HAP-1 (cell line): ENCODE measurements at regions not wholly inside any gene's neighbourhood (a gene's known extent, or its start where the extent isn't known, plus 50 kb on each side); places are given as distances from the start of the nearest gene placed in this dataset.

Experiments
- DNase-seq, 2 experiments: peaks; one replicate each; pipeline ENCODE4 v3.0.0-alpha.2; 2016 to 2020; ENCODE audit warnings: low spot score in 2 of 2
- H3K27me3 ChIP-seq: fragments of 250-450 bp; sonication (Bioruptor Pico); 2 replicates; pipeline ENCODE4 v1.5.1; 2020; ENCODE audit warnings: low read depth, mild to moderate bottlenecking, moderate library complexity
- H3K36me3 ChIP-seq: fragments of 250-450 bp; sonication (Bioruptor Pico); replicated peaks from 2 replicates; pipeline ENCODE4 v1.5.1; 2020; ENCODE audit warnings: mild to moderate bottlenecking
- H3K4me1 ChIP-seq: fragments of 250-450 bp; sonication (Bioruptor Pico); 2 replicates; pipeline ENCODE4 v1.5.1; 2020; ENCODE audit warnings: mild to moderate bottlenecking
- H3K4me3 ChIP-seq: fragments of 250-450 bp; sonication (Bioruptor Pico); 2 replicates; pipeline ENCODE4 v1.5.1; 2020; ENCODE audit warnings: mild to moderate bottlenecking, moderate library complexity
- H3K9me3 ChIP-seq: fragments of 250-450 bp; sonication (Bioruptor Pico); 2 replicates; pipeline ENCODE4 v1.5.1; 2020; ENCODE audit warnings: mild to moderate bottlenecking, moderate library complexity
- in situ Hi-C: fragments of 300-500 bp; cut with MboI; formaldehyde crosslinking; loops from 3 replicates; pipeline ENCODE4 v1.14.3; 2020; ENCODE audit warnings: low sequenced_read_pairs, inconsistent platforms, mixed read lengths

DNA sequence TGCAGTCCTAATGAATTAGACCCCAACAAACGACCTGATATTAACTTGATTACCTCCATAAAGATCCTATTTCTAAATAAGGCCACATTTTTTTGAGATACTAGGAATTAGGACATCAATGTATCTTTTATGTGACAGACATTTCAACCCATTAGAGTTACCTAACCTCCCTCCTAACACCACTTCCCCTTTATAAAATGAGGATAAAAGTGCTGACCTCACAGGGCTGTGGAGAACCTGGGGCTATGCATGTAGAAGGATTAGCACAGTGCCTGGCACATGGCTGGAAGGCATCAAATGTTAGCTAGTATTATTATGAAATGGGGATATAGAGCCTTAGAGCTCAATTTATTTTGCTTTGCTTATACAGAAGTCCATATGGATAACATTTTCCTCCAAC lies 53.5 kb upstream of the LRRN1 start:
- Histone ChIP-seq H3K9me3 (no peaks in the 10 kb centered on the region), H3K27me3 (no peaks in the 10 kb centered on the region), H3K4me1 (no peaks in the 10 kb centered on the region), H3K4me3 (no peak overlapping the region), H3K36me3 (no peaks in the 10 kb centered on the region)
- in situ Hi-C loops, result no loop called here
- DNase-seq, result no peak

DNA sequence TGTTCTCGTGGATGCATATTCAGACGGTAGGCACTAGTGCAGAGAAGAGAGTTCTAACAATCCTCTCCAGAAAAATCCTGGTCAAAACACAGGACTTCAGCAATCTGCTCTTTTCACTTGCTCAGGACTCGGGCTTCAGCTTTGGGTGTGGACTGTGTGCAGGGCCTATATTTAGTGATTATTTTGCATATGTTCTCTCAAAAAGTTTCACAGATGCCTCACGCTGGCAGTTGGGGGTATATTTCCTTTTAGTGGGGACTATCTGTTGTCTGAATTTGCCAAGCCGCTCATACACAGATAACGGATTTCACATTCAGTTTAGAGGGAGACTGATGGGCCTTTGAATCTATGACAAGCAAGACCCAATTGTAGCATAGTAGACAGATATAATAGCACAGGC lies 54.4 kb upstream of the LRRN1 start:
- no peak overlapping the region for H3K4me3 ChIP-seq
- no peaks in the 10 kb centered on the region for H3K4me1 ChIP-seq
- DNase-seq, result no peak

DNA sequence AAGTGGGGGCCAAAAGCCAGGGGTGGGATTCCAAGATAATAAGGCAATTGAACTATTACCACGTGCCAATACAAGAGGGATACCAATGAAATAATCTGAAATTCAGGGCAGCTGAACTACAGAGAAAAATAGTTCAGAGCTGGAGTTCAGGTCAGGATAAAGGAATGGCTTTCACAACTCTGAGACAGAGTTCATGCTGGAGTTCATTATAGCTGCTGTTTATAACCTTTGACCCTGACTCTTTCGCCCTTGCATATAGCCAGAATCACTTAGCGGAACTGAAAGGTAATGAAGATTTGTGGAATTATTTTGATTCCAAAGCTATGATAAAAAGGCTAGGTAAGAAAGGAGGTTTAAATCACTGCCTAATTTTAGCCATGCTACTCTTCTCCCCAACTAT lies 55.5 kb upstream of the LRRN1 start:
- Histone ChIP-seq H3K9me3 (no peaks in the 10 kb centered on the region), H3K36me3 (no peaks in the 10 kb centered on the region), H3K27me3 (no peaks in the 10 kb centered on the region), H3K4me1 (no peaks in the 10 kb centered on the region), H3K4me3 (no peak overlapping the region)
- in situ Hi-C loops, result no loop called here
- DNase-seq, result no peak

More for the DNA sequence above, 54.4 kb upstream of the LRRN1 start:
- in situ Hi-C loops, result no loop called here
- Histone ChIP-seq H3K36me3 (no peaks in the 10 kb centered on the region), H3K9me3 (no peaks in the 10 kb centered on the region), H3K27me3 (no peaks in the 10 kb centered on the region)

DNA sequence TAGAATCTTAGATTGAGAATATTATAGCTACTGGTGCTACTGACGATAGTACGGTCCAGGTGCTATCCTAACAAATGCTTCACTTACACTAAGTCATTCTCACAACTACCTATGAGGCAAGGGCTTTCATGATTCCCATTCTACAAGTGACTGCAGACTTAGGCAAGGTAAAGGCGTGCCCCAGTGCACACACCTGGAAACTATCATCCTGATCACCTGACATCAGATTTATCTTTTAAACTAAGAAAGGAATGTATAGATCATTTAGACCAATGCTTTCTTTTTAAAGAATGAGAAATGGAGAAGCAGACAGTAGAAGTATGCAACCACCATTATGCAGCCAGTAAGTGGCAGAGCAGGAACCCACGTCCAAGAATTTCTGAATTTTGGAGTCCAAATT lies 59.2 kb upstream of the LRRN1 start:
- H3K4me3 ChIP-seq, result no peak overlapping the region
- no peaks in the 10 kb centered on the region for H3K4me1 ChIP-seq
- no peaks in the 10 kb centered on the region for H3K9me3 ChIP-seq
- no peaks in the 10 kb centered on the region for H3K36me3 ChIP-seq
- DNase-seq, result no peak
- in situ Hi-C loops, result no loop called here
- no peaks in the 10 kb centered on the region for H3K27me3 ChIP-seq

DNA sequence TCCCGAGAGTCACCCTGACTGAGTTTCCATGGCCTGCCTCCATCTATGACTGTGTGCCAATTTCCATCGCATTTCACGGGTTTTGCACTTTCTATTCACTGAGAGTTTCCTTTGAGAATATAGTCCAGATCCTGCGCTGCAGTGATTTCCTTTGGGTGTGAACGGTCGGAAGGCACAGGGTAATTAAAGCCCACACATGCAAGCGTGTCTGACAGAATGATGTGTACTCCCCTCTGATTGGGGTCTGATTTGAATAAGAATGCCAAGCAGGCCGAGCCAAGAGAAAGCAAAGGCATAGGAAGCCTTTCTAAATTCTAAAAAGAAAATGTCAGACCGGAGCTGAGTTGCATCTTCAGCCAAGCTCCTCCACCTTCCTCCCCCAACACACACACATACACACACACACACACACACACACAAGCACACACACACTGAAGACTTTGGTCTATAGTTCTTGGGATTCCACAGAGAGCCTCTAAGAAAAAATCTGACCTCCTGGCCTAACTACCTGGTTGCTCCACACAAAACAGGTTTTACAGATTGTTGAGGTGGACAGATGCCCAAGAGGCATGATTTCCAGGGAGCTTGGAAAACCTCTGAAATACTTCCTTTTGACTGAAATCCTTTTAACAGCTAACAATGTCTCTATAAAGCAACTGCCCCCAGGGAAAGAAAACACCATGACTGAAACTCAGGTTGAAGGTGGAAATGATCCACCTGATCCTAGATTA lies 59.7 kb upstream of the LRRN1 start:
- Histone ChIP-seq H3K36me3 (no peaks in the 10 kb centered on the region), H3K9me3 (no peaks in the 10 kb centered on the region), H3K4me3 (no peak overlapping the region), H3K4me1 (no peaks in the 10 kb centered on the region), H3K27me3 (no peaks in the 10 kb centered on the region)
- in situ Hi-C loops, result no loop called here
- DNase-seq, result no peak

DNA sequence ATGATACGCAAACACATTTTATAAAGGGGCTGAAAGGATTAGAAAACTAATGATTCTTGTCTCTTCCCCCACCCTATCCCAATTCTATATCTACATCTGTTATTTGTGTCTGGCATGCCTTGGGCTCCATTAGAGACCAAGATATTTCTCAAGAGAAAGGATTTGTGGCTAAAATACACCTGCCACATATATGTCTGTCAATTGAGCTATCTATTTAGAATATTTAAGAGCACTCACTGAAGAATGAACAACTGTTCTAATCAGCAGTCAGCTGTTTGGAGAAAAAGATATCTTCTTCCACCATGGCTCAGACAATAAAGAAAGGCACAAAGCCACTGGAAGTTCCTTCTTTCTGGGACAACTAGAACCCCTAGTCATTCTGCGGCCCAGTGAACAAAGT lies 61.7 kb upstream of the LRRN1 start:
- in situ Hi-C loops, result no loop called here
- no peak for DNase-seq
- Histone ChIP-seq H3K27me3 (no peaks in the 10 kb centered on the region), H3K4me1 (no peaks in the 10 kb centered on the region), H3K9me3 (no peaks in the 10 kb centered on the region), H3K4me3 (no peak overlapping the region), H3K36me3 (no peaks in the 10 kb centered on the region)

DNA sequence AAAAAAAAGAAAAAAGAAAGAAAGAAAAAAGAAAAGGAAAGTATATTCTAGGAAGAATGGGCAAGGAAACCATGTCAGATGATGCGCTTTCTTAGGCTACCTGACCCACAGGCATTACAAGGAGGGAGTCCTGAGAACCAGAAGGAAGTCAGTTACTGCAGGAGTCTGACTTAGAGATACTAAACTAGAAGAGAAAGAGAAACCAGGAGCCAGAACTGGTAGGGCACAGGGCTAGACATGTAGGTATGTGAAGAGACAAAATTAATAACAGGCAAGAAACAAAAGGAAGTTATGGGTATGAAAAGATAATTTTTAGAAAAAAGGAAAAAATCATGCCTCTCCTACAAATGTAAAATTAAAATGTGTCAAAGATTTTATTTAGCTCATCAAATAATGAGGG lies 63.3 kb upstream of the LRRN1 start:
- Histone ChIP-seq H3K27me3 (no peaks in the 10 kb centered on the region), H3K9me3 (no peaks in the 10 kb centered on the region), H3K4me1 (no peaks in the 10 kb centered on the region), H3K4me3 (no peak overlapping the region), H3K36me3 (no peaks in the 10 kb centered on the region)
- no peak for DNase-seq
- in situ Hi-C loops, result no loop called here

DNA sequence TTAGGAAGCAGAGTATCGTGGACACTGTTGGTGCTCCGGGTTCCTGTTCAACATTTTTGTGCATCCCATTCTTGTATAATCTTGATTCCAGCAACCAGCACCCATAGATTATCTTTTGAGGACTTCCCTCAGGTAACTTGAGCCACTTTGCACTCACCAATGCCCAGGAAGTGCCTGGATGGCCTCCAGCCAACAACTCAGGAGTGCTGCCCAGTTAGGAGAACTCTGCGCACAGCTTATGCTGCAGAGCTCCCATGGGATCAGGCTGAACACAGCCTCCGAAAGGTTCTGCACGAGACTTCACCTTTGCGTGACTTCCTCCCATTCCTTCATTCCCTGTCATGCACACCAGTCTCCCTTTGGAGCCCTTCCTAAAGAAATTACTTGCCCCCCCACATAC lies 64.3 kb upstream of the LRRN1 start:
- in situ Hi-C loops, result no loop called here
- no peak overlapping the region for H3K4me3 ChIP-seq
- H3K36me3 ChIP-seq, result no peaks in the 10 kb centered on the region
- H3K9me3 ChIP-seq, result no peaks in the 10 kb centered on the region
- no peaks in the 10 kb centered on the region for H3K27me3 ChIP-seq
- no peak for DNase-seq
- no peaks in the 10 kb centered on the region for H3K4me1 ChIP-seq

DNA sequence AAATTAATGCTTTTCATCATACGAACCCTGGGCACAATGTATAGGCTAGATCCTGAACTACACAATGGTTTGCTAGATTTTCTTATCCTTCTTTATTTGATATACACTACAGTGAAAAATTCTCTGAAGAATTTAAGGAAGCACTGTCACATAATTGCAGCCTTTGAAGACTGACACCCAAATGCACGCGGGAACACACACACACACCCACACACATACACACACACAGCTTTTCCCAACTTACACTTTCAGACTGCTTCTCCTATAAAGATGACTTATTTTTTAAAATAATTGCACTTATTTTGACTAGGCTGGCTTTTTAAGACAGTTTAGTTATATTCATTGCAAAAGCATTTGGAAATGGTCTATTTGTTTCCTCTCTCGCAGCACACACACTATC lies 70.0 kb upstream of the LRRN1 start:
- no peak for DNase-seq
- Histone ChIP-seq H3K9me3 (no peaks in the 10 kb centered on the region), H3K36me3 (no peaks in the 10 kb centered on the region), H3K4me3 (no peak overlapping the region), H3K27me3 (no peaks in the 10 kb centered on the region), H3K4me1 (no peaks in the 10 kb centered on the region)
- in situ Hi-C loops, result no loop called here

DNA sequence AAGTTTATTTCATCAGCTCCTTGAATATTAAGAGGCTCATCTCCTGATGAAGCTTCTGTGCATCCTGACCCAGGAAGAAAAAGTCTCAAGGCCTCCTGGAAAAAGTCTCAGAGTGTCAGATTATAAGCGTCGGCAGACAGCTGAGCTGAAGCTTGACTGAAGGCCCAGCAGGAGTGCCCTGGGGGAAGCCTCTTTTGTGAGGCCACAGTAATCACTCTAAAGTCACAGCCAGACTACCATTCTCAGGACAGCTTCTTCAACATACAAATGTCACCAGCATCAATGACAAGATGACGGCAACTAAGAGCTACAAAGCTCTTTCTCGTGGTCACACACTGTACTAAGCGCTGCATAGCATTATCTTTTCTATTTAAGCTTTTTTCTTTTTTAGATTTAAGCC lies 72.7 kb upstream of the LRRN1 start:
- no peaks in the 10 kb centered on the region for H3K4me1 ChIP-seq
- in situ Hi-C loops, result no loop called here
- no peaks in the 10 kb centered on the region for H3K27me3 ChIP-seq
- H3K4me3 ChIP-seq, result no peak overlapping the region
- no peak for DNase-seq
- no peaks in the 10 kb centered on the region for H3K36me3 ChIP-seq
- H3K9me3 ChIP-seq, result no peaks in the 10 kb centered on the region

DNA sequence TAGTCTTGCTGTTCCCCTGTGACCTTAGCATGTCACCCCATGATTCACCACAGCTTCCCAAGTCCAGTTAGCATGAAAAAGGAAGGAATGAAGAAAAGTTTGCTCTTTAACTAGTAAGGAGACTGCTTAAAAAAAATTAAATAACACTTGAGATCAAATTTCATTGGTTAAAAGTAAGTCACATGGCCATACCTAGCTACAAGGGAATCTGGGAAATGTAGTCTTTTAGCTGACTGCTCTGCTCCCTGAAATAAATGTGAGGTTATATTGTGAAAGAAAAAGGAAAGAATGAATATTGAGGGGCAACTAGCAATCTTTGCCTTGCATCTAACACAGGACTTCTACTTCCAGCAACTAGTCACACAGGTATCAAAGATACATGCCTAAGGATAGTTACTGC lies 84.7 kb upstream of the LRRN1 start:
- no peak for DNase-seq
- Histone ChIP-seq H3K4me3 (no peak overlapping the region), H3K9me3 (no peaks in the 10 kb centered on the region), H3K36me3 (no peaks in the 10 kb centered on the region), H3K4me1 (no peaks in the 10 kb centered on the region), H3K27me3 (peaks cover 3% of the 10 kb centered on the region; the same call in 1 of the 2 replicates)
- in situ Hi-C loops, result no loop called here

DNA sequence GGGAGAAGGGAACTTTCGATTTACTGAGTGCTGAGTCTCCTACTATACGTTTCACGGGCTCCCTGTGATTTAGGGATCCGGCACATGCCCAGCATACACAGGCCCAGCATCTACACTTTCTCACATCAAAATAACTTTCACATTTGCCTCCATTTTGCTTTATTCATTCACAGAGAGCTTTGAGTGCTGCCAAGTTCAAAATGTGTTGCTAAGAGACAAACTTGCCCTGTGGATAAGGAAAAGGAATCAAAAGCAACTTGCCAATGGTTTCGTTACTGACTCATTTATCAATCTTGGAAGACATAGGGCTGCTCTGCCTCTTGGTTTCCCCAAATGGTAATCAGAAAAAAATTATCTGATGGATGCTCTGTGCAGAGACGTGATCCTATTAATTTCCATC lies 86.3 kb upstream of the LRRN1 start:
- Histone ChIP-seq H3K27me3 (peaks cover 5% of the 10 kb centered on the region; the same call in 1 of the 2 replicates), H3K4me1 (no peaks in the 10 kb centered on the region), H3K36me3 (no peaks in the 10 kb centered on the region), H3K9me3 (no peaks in the 10 kb centered on the region), H3K4me3 (no peak overlapping the region)
- no peak for DNase-seq
- in situ Hi-C loops, result no loop called here

DNA sequence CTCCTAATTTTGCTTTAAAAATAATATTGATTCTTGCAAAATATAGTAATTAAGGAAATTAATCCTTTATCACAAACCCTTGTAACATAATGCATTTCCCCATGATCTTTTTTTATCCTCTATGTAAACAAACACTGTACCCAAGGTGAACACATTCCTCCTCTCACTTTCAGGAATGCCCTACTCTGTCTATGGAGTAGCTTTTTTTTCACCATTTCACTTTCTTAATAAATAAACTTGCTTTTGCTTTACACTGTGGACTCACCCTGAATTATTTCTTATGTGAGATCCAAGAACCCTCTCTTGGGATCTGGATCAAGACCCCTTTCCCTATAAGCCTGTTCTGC lies 90.5 kb upstream of the LRRN1 start:
- DNase-seq, result no peak
- no peaks in the 10 kb centered on the region for H3K9me3 ChIP-seq
- H3K27me3 ChIP-seq, result peaks cover 5% of the 10 kb centered on the region; the same call in 1 of the 2 replicates
- H3K36me3 ChIP-seq, result no peaks in the 10 kb centered on the region
- H3K4me3 ChIP-seq, result no peak overlapping the region
- in situ Hi-C loops, result no loop called here
- H3K4me1 ChIP-seq, result no peaks in the 10 kb centered on the region

DNA sequence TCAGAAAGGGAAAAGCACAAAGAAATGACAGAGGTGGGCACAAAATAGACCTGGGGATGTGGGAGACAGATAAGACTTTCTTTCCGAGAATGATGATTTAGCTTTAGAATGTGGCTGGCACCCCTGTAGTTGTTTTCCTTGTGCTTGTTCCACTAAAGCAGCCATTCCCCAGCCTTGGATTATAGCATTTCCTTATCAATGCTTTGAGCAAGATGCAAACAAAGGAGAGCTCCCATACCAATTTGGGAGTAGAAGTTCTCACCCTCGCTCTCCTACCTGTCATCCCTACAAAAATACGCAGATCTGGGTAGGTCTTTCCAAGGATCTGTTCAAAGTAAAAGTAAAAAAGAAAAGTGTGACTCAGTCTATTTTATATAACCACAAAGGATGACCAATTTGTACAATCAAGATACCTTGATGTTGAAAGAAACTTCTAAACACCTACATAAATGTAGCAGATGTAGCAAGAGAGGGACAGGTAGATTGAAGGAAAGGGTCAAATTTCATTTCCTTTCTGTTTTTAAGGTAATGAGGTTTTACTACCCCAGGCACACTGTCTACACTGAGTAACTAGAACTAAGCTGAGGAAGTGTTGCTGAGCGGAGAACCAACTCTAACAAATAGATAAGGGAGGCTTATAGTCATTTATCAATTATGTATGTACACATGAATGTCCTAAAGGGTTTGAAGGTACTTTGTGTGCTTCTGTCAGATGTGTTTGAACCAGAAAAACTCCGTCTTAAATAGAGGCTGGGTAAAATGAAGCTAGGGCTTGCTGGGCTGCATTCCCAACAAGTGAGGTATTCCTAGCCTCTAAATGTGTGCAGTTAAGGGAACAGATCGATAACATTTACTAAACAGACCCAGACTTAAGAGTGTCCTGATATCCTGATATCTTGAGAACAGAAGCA lies 91.1 kb upstream of the LRRN1 start:
- DNase-seq, result no peak
- H3K4me3 ChIP-seq, result no peak overlapping the region
- H3K36me3 ChIP-seq, result no peaks in the 10 kb centered on the region
- H3K9me3 ChIP-seq, result no peaks in the 10 kb centered on the region
- in situ Hi-C loops, result no loop called here
- H3K27me3 ChIP-seq, result peaks cover 5% of the 10 kb centered on the region; the same call in 1 of the 2 replicates
- no peaks in the 10 kb centered on the region for H3K4me1 ChIP-seq
